ENCODE measurements at regions not wholly inside any gene's neighbourhood (a gene's known extent, or its start where the extent isn't known, plus 50 kb on each side); places are given as distances from the start of the nearest gene placed in this dataset.

DNA sequence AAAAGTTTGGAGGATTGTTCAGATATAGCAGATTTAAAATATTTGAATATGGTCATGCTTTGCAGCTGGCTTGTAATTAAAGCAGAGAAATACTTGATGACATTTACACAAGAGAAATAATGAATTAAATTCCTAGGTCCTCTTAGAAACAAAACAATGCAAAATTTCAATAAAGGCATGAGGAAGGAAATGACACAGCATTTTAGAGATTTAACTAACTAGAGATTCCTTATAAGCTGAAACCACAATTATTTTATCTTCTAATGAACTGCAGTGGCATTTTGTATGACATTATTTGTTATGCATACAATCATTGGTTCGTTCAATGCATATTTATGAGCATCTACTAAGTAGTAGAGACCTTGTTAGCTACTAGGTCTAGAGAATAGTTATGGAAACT is 490.9 kb downstream of the ZWINT start:
- H3K36me3 ChIP-seq (replicated peaks; ENCODE audit: insufficient read depth, low read length) = no peaks in the 10 kb centered on the region
- no peaks in the 10 kb centered on the region for H4K20me1 ChIP-seq (ENCODE audit: insufficient read depth, low read length)
- no peak overlapping the region for H3K4me3 ChIP-seq (ENCODE audit: low read length)
- no peak overlapping the region for H3K9ac ChIP-seq (ENCODE audit: low read length)
- H3K4me1 ChIP-seq (ENCODE audit: low read length) = no peaks in the 10 kb centered on the region
- no peaks in the 10 kb centered on the region for H3K9me2 ChIP-seq (replicated peaks; ENCODE audit: insufficient read depth, low read length)
- no peak for DNase-seq
- no peaks in the 10 kb centered on the region; the same call in 1 of the 2 replicates for H3K9me3 ChIP-seq (replicated peaks; ENCODE audit: insufficient read depth, low read length)
- TF ChIP-seq EZH2 (optimal IDR thresholded peaks at IDR 0.05; ENCODE audit: low read depth, low read length) = no peak
- TF ChIP-seq, protein P1, sequence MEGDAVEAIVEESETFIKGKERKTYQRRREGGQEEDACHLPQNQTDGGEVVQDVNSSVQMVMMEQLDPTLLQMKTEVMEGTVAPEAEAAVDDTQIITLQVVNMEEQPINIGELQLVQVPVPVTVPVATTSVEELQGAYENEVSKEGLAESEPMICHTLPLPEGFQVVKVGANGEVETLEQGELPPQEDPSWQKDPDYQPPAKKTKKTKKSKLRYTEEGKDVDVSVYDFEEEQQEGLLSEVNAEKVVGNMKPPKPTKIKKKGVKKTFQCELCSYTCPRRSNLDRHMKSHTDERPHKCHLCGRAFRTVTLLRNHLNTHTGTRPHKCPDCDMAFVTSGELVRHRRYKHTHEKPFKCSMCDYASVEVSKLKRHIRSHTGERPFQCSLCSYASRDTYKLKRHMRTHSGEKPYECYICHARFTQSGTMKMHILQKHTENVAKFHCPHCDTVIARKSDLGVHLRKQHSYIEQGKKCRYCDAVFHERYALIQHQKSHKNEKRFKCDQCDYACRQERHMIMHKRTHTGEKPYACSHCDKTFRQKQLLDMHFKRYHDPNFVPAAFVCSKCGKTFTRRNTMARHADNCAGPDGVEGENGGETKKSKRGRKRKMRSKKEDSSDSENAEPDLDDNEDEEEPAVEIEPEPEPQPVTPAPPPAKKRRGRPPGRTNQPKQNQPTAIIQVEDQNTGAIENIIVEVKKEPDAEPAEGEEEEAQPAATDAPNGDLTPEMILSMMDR (IDR thresholded peaks at IDR 0.05; ENCODE audit: low read length) = no peak
- TF ChIP-seq EZH2phosphoT487 (IDR thresholded peaks at IDR 0.05; ENCODE audit: low read length) = no peak
- no peak overlapping the region for H2AFZ ChIP-seq (ENCODE audit: low read length)
- no peaks in the 10 kb centered on the region for H3F3A ChIP-seq (ENCODE audit: insufficient read depth, low read length)
- no peak overlapping the region for H3K4me2 ChIP-seq (ENCODE audit: low read depth, low read length)
- no peaks in the 10 kb centered on the region for H3K27me3 ChIP-seq (replicated peaks; ENCODE audit: insufficient read depth, low read length)
- no peak overlapping the region for H3K27ac ChIP-seq (ENCODE audit: low read length)
- no peaks in the 10 kb centered on the region for H3K79me2 ChIP-seq (ENCODE audit: low read length)

DNA sequence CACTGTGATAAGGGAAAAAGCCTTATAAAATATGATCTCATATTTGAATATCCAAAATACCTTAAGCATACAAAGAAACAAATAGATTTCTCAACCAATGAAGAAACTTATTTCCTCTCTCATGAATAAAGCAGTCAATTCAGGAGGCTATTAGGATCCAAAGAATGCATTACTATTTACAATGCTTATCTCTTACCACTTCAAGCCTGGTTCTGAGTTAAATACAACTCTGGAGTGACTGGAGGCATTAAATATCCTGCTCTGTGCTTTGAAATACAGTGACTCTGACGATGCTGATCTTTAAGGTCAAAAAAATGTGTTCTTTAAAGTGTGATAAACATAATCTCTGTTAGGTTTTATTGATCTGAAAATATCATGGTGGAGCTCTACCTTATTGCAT is 493.2 kb downstream of the ZWINT start:
- Histone ChIP-seq H3K9me2 (replicated peaks; ENCODE audit: insufficient read depth, low read length) (no peaks in the 10 kb centered on the region), H3K4me2 (ENCODE audit: low read depth, low read length) (no peak overlapping the region), H3F3A (ENCODE audit: insufficient read depth, low read length) (no peaks in the 10 kb centered on the region), H3K9ac (ENCODE audit: low read length) (no peak overlapping the region), H3K4me3 (ENCODE audit: low read length) (no peak overlapping the region), H2AFZ (ENCODE audit: low read length) (no peak overlapping the region), H3K9me3 (replicated peaks; ENCODE audit: insufficient read depth, low read length) (no peaks in the 10 kb centered on the region; the same call in 1 of the 2 replicates), H3K79me2 (ENCODE audit: low read length) (no peaks in the 10 kb centered on the region), H3K27me3 (replicated peaks; ENCODE audit: insufficient read depth, low read length) (no peaks in the 10 kb centered on the region), H4K20me1 (ENCODE audit: insufficient read depth, low read length) (no peaks in the 10 kb centered on the region), H3K27ac (ENCODE audit: low read length) (no peak overlapping the region), H3K4me1 (ENCODE audit: low read length) (no peaks in the 10 kb centered on the region), H3K36me3 (replicated peaks; ENCODE audit: insufficient read depth, low read length) (no peaks in the 10 kb centered on the region)
- TF ChIP-seq EZH2 (optimal IDR thresholded peaks at IDR 0.05; ENCODE audit: low read depth, low read length) (no peak), EZH2phosphoT487 (IDR thresholded peaks at IDR 0.05; ENCODE audit: low read length) (no peak)
- TF ChIP-seq, protein P1 (IDR thresholded peaks at IDR 0.05; ENCODE audit: low read length) = no peak
- no peak for DNase-seq

- no peaks in the 10 kb centered on the region for H3F3A ChIP-seq (ENCODE audit: insufficient read depth, low read length)
- no peak overlapping the region for H3K4me2 ChIP-seq (ENCODE audit: low read depth, low read length)
- H3K27ac ChIP-seq (ENCODE audit: low read length) = no peak overlapping the region
- no peak for DNase-seq
- H3K79me2 ChIP-seq (ENCODE audit: low read length) = no peaks in the 10 kb centered on the region
- no peak overlapping the region for H3K4me3 ChIP-seq (ENCODE audit: low read length)
- no peak overlapping the region for H3K9ac ChIP-seq (ENCODE audit: low read length)
- TF ChIP-seq, protein P1 (IDR thresholded peaks at IDR 0.05; ENCODE audit: low read length) = no peak
- no peaks in the 10 kb centered on the region for H3K36me3 ChIP-seq (replicated peaks; ENCODE audit: insufficient read depth, low read length)
- no peaks in the 10 kb centered on the region for H3K9me2 ChIP-seq (replicated peaks; ENCODE audit: insufficient read depth, low read length)
- H2AFZ ChIP-seq (ENCODE audit: low read length) = no peak overlapping the region
- H3K27me3 ChIP-seq (replicated peaks; ENCODE audit: insufficient read depth, low read length) = no peaks in the 10 kb centered on the region
- H3K9me3 ChIP-seq (replicated peaks; ENCODE audit: insufficient read depth, low read length) = no peaks in the 10 kb centered on the region
- H3K4me1 ChIP-seq (ENCODE audit: low read length) = no peaks in the 10 kb centered on the region
- H4K20me1 ChIP-seq (ENCODE audit: insufficient read depth, low read length) = no peaks in the 10 kb centered on the region
Measured at GRCh38 chr10:55858730-55859129, 502.3 kb downstream of the ZWINT start.
